OCI-LY7 (cell line): ENCODE measurements at regions not wholly inside any gene's neighbourhood (a gene's known extent, or its start where the extent isn't known, plus 50 kb on each side); places are given as distances from the start of the nearest gene placed in this dataset.

Source experiments
- BruUV-seq: library from RNA; stranded (reverse); fragments of 400-500 nt; replicated peaks from 2 replicates; lab custom pipeline; 2021; lab: Mats Ljungman, UMichigan
- CTCF ChIA-PET: fragments of 300-600 bp; sonication (Branson Sonifier 250); formaldehyde crosslinking; loops from one replicate; lab custom pipeline; 2022; ENCODE audit warnings: antibody characterized with exemption; ENCODE audit not compliant: unreplicated experiment; lab: Charles Lee
- POLR2A ChIA-PET: fragments of 300-600 bp; sonication (Branson Sonifier 250); formaldehyde crosslinking; loops from one replicate; lab custom pipeline; 2022; ENCODE audit warnings: antibody characterized with exemption; lab: Charles Lee
- DNase-seq: peaks from one replicate; pipeline ENCODE4 v3.0.0-alpha.2; 2015; ENCODE audit warnings: low spot score
- H2AFZ ChIP-seq: fragments of 200-600 bp; sonication (generic), shearing (Covaris generic); 2 replicates; pipeline ENCODE4 v1.6.1; 2014; ENCODE audit warnings: mild to moderate bottlenecking, antibody characterized with exemption, low read length, moderate library complexity
- H3K27ac ChIP-seq: fragments of 200-600 bp; sonication (generic); 2 replicates; pipeline ENCODE4 v1.5.1; 2014; ENCODE audit warnings: mixed run types, low read depth, mild to moderate bottlenecking, moderate library complexity, low read length, inconsistent platforms; ENCODE audit not compliant: poor library complexity, severe bottlenecking
- H3K36me3 ChIP-seq: fragments of 200-600 bp; sonication (generic); 2 replicates; pipeline ENCODE4 v1.6.1; 2014; ENCODE audit warnings: mild to moderate bottlenecking, antibody characterized with exemption, low read length, moderate library complexity, mixed read lengths; ENCODE audit not compliant: insufficient read depth
- H3K4me1 ChIP-seq: fragments of 200-600 bp; sonication (generic); 2 replicates; pipeline ENCODE4 v1.5.1; 2014; ENCODE audit warnings: mild to moderate bottlenecking, low read length; ENCODE audit not compliant: insufficient read depth, poor library complexity, severe bottlenecking
- H3K4me2 ChIP-seq: fragments of 200-600 bp; sonication (generic); 2 replicates; pipeline ENCODE4 v1.6.1; 2014; ENCODE audit warnings: mild to moderate bottlenecking, low read length
- H3K4me3 ChIP-seq: fragments of 200-600 bp; sonication (generic); 2 replicates; pipeline ENCODE4 v1.5.1; 2014; ENCODE audit warnings: mild to moderate bottlenecking, low read depth, low read length; ENCODE audit not compliant: poor library complexity, severe bottlenecking
- H3K79me2 ChIP-seq: fragments of 200-600 bp; sonication (generic); 2 replicates; pipeline ENCODE4 v1.6.1; 2016; ENCODE audit warnings: low read depth, mild to moderate bottlenecking, low read length, moderate library complexity, mixed read lengths; ENCODE audit not compliant: insufficient read depth
- H3K9me2 ChIP-seq: fragments of 200-600 bp; sonication (generic); 2 replicates; pipeline ENCODE4 v1.6.1; 2016; ENCODE audit warnings: mild to moderate bottlenecking, low read length, mixed read lengths; ENCODE audit not compliant: insufficient read depth
- H3K9me3 ChIP-seq: fragments of 200-600 bp; sonication (generic); 2 replicates; pipeline ENCODE4 v1.6.1; 2014; ENCODE audit warnings: mild to moderate bottlenecking, mixed run types, low read length, mixed read lengths
- H4K20me1 ChIP-seq: fragments of 200-600 bp; sonication (generic); 2 replicates; pipeline ENCODE4 v1.6.1; 2014; ENCODE audit warnings: mild to moderate bottlenecking, antibody characterized with exemption, low read length, moderate library complexity, mixed read lengths; ENCODE audit not compliant: insufficient read depth
- EZH2phosphoT487 ChIP-seq: fragments of 200-600 bp; sonication (generic); IDR thresholded peaks from 2 replicates; pipeline ENCODE4 v1.6.1; 2018; ENCODE audit warnings: low read depth, borderline replicate concordance, mild to moderate bottlenecking, mixed run types, antibody characterized with exemption, low read length, moderate library complexity, mixed read lengths
- intact Hi-C: fragments of 100-400 bp; cut with micrococcal nuclease; formaldehyde crosslinking; loops from one replicate; pipeline ENCODE4 v1.10.0; 2022; ENCODE audit not compliant: unreplicated experiment
- TF ChIP-seq, protein P1 (sequence below): fragments of 200-600 bp; sonication (generic); conservative IDR thresholded peaks from 2 replicates; pipeline ENCODE4 v1.5.1; 2014; ENCODE audit warnings: mild to moderate bottlenecking, antibody characterized with exemption, low read length, moderate library complexity, mixed read lengths

DNA sequence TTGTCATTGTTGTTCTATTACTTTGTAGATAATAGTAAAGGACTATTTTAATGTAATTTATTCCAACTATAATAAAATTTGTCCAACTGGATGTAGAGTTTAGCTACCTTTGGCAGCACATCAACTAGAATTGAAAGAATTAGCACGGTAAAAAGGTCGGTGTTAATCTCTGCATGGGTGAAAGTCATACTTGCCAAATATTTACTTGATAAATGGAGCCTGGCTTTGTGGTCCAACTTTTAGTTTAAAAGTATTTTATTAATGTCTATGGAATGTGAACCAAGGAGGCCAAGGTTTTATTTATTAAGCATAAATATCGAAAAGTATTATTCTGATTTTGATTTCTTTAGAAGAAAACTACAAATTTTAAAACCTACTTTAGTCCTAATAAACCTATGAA, 1389.0 kb downstream of the PCDH9 start:
- H3K27ac ChIP-seq = no peak overlapping the region
- intact Hi-C loops = no loop called here
- no peaks in the 10 kb centered on the region for H4K20me1 ChIP-seq
- H3K36me3 ChIP-seq = no peaks in the 10 kb centered on the region
- DNase-seq = no peak
- TF ChIP-seq, protein P1, sequence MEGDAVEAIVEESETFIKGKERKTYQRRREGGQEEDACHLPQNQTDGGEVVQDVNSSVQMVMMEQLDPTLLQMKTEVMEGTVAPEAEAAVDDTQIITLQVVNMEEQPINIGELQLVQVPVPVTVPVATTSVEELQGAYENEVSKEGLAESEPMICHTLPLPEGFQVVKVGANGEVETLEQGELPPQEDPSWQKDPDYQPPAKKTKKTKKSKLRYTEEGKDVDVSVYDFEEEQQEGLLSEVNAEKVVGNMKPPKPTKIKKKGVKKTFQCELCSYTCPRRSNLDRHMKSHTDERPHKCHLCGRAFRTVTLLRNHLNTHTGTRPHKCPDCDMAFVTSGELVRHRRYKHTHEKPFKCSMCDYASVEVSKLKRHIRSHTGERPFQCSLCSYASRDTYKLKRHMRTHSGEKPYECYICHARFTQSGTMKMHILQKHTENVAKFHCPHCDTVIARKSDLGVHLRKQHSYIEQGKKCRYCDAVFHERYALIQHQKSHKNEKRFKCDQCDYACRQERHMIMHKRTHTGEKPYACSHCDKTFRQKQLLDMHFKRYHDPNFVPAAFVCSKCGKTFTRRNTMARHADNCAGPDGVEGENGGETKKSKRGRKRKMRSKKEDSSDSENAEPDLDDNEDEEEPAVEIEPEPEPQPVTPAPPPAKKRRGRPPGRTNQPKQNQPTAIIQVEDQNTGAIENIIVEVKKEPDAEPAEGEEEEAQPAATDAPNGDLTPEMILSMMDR = no peak
- no peak for TF ChIP-seq EZH2phosphoT487
- H3K4me3 ChIP-seq = no peak overlapping the region
- H3K4me1 ChIP-seq = no peaks in the 10 kb centered on the region
- ChIA-PET CTCF (no interaction called here), POLR2A (interaction anchor here (1.0 kb wide), 1 partner anchor 1487 kb away, joined by 3 read pairs; no protein-coding TSS in a partner anchor)
- H3K79me2 ChIP-seq = no peaks in the 10 kb centered on the region
- H3K4me2 ChIP-seq = no peak overlapping the region
- H2AFZ ChIP-seq = no peak overlapping the region
- H3K9me3 ChIP-seq = no peaks in the 10 kb centered on the region
- BruUV-seq = no TSS peak
- H3K9me2 ChIP-seq = no peaks in the 10 kb centered on the region

DNA sequence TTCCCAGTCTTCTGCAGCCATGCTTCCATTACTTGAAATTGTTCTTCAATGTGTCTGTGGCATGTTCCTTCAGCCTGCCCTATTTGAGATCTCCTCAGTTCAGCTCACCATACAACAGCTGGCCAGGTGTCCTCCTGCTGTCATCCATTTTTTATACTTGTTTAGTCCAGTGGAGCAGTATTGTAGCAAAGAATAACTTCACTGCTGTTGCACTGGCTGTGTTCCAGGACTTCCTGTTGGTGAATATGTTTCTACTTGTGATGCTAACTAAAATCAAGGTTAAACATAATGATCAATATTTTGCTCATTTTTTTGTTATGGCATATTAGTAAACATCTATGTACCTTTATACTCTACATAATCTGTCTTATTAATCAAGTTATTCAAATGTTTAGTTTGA, 1394.1 kb downstream of the PCDH9 start:
- Histone ChIP-seq H3K9me2 (no peaks in the 10 kb centered on the region), H3K4me2 (no peak overlapping the region), H3K27ac (no peak overlapping the region), H3K9me3 (no peaks in the 10 kb centered on the region), H4K20me1 (no peaks in the 10 kb centered on the region), H2AFZ (no peak overlapping the region), H3K79me2 (no peaks in the 10 kb centered on the region), H3K36me3 (no peaks in the 10 kb centered on the region), H3K4me1 (no peaks in the 10 kb centered on the region), H3K4me3 (no peak overlapping the region)
- DNase-seq = no peak
- no peak for TF ChIP-seq EZH2phosphoT487
- POLR2A ChIA-PET = interaction anchor here (1.1 kb wide), 1 partner anchor 26 kb away, joined by 5 read pairs; no protein-coding TSS in a partner anchor
- CTCF ChIA-PET = no interaction called here
- no TSS peak for BruUV-seq
- intact Hi-C loops = no loop called here

DNA sequence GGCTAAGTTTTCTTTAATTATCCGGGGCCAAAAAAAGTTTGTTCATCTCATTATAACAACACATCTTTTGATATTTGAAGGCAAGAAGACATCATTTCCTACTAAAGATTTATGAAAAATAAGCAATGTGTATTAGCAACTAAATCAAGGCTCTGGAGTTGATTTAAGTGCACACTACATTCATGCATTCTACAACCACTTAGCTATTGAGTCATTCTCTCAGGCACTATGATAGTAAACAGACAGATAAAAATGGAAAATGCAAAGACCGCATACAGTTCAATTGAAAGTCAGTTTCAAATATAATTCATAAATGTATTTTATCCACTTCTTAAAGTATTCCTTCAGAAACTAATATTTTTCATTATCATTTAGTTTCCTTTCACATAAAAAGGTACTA, 1395.2 kb downstream of the PCDH9 start:
- H3K27ac ChIP-seq = no peak overlapping the region
- H2AFZ ChIP-seq = no peak overlapping the region
- no peaks in the 10 kb centered on the region for H3K9me2 ChIP-seq
- no peaks in the 10 kb centered on the region for H3K36me3 ChIP-seq
- no peak overlapping the region for H3K4me2 ChIP-seq
- intact Hi-C loops = no loop called here
- no peaks in the 10 kb centered on the region for H3K79me2 ChIP-seq
- no peaks in the 10 kb centered on the region for H4K20me1 ChIP-seq
- H3K4me1 ChIP-seq = no peaks in the 10 kb centered on the region
- CTCF ChIA-PET = no interaction called here
- no peak overlapping the region for H3K4me3 ChIP-seq
- H3K9me3 ChIP-seq = no peaks in the 10 kb centered on the region
- no TSS peak for BruUV-seq
- no peak for DNase-seq
- TF ChIP-seq, protein P1 = no peak
- TF ChIP-seq EZH2phosphoT487 = no peak
- POLR2A ChIA-PET = interaction anchor here (0.5 to 1.1 kb wide), 2 partner anchors 25 to 513 kb away, joined by 4 to 5 read pairs; no protein-coding TSS in a partner anchor
